Psoas muscle (tissue), 7 donors: ENCODE measurements at regions not wholly inside any gene's neighbourhood (a gene's known extent, or its start where the extent isn't known, plus 50 kb on each side); places are given as distances from the start of the nearest gene placed in this dataset.

ENCODE experiments used
- ATAC-seq, 4 donors: fragments of 200-7000 bp; cut with Tn5 transposase; one replicate each; pipeline ENCODE4 v1.9.1; 2020; ENCODE audit warnings: moderate library complexity in 3 of 4, mild to moderate bottlenecking in 2 of 4
- DNase-seq, 2 donors: peaks; one replicate each; pipeline ENCODE4 v3.0.0-alpha.2; 2020
- H3K27ac ChIP-seq: fragments of 200-600 bp; one replicate; pipeline ENCODE4 v1.8.0; 2022
- H3K27me3 ChIP-seq, 3 donors: fragments of 200-600 bp in 1 of 3; one replicate each; pipeline versions ENCODE4 v1.6.1 to v1.8.0; 2013 to 2022; ENCODE audit warnings: low read length in 2 of 3, mild to moderate bottlenecking in 2 of 3, moderate library complexity in 1 of 3; ENCODE audit not compliant: insufficient read depth in 3 of 3
- H3K36me3 ChIP-seq, 2 donors: fragments of 200-600 bp in 1 of 2; one replicate each; pipeline versions ENCODE4 v1.6.1 to v1.8.0; 2013 to 2022; ENCODE audit warnings: low read depth in 1 of 2, mild to moderate bottlenecking in 1 of 2, moderate library complexity in 1 of 2; ENCODE audit not compliant: insufficient read depth in 1 of 2
- H3K4me1 ChIP-seq: fragments of 200-600 bp; one replicate; pipeline ENCODE4 v1.8.0; 2022
- H3K4me3 ChIP-seq: fragments of 200-600 bp; one replicate; pipeline ENCODE4 v1.8.0; 2022; ENCODE audit warnings: mild to moderate bottlenecking
- H3K9me3 ChIP-seq: fragments of 200-600 bp; one replicate; pipeline ENCODE4 v1.8.0; 2022
- CTCF ChIP-seq: fragments of 200-600 bp; IDR thresholded peaks from one replicate; pipeline ENCODE4 v1.8.0; 2022; ENCODE audit warnings: antibody characterized with exemption
- WGBS, 3 donors: extraction: QIAGEN DNeasy Blood & Tissue Kit; methylation state at CpG; one replicate each; pipeline versions ENCODE4 v1.1.6 to v1.1.7; 2013; 5-methylcytosine and 5-hydroxymethylcytosine counted together
- intact Hi-C, 2 donors: fragments of 100-400 bp; cut with DNase I; formaldehyde crosslinking; loops; one replicate each; pipeline versions ENCODE4 v1.11.0 to v1.14.2; 2022
- donor health status: healthy with polysubstance abuse.
- donor health status: DM: no; HTN: no; CAD: no; lungs with moderate emphysema.
- donor health status: Bipolar disorder and iron deficiency.
- donor health status: healthy.
- donor health status: DM: yes; HTN: yes; CAD: no.
- donor health status: DM: no; HTN: no; CAD: no.
- donor health status: DM: yes; HTN: yes; CAD: no.

- 51 to 66% (median 65%) methylated on average over 2 of the region's 2 CpGs for WGBS, 3 donors
- ATAC-seq: peak in 1 of 4 donors; percentile 16
These were observed 210.1 kb upstream of the HDDC2 start for GRCh38 chr6:125511809-125512396.

GRCh38 chr6:125512621-125513020 lies 210.9 kb upstream of the HDDC2 start:
- TF ChIP-seq CTCF: peak; percentile 21
- DNase-seq (no peak), ATAC-seq (no peak)
- Histone ChIP-seq H3K9me3 (no peaks in the 10 kb centered on the region), H3K4me1 (peaks cover 8% of the 10 kb centered on the region), H3K27me3 (no peaks in the 10 kb centered on the region), H3K36me3 (no peaks in the 10 kb centered on the region), H3K27ac (no peak overlapping the region), H3K4me3 (no peak overlapping the region)
- intact Hi-C loops: loop anchor here in 1 of 2 donors (10.0 kb wide), 1 partner anchor 242 kb away; no protein-coding TSS in a partner anchor
- 72 to 83% (median 77%) methylated on average over 2 of the region's 2 CpGs for WGBS, 3 donors

More at GRCh38 chr6:125511809-125512396, 210.1 kb upstream of the HDDC2 start:
- intact Hi-C loops: loop anchor here in 1 of 2 donors (10.0 kb wide), 1 partner anchor 243 kb away; no protein-coding TSS in a partner anchor
- Histone ChIP-seq H3K4me3 (no peak overlapping the region), H3K27ac (no peak overlapping the region), H3K27me3 (no peaks in the 10 kb centered on the region), H3K4me1 (peaks cover 8% of the 10 kb centered on the region), H3K9me3 (no peaks in the 10 kb centered on the region), H3K36me3 (no peaks in the 10 kb centered on the region)
- DNase-seq: no peak
- TF ChIP-seq CTCF: no peak

- DNase-seq (no peak), ATAC-seq (no peak)
- intact Hi-C loops: loop anchor here in 1 of 2 donors (10.0 kb wide), 1 partner anchor 241 kb away; no protein-coding TSS in a partner anchor
- H3K9me3 ChIP-seq: no peaks in the 10 kb centered on the region
- no peaks in the 10 kb centered on the region for H3K36me3 ChIP-seq
- no peak overlapping the region for H3K4me3 ChIP-seq
- peaks cover 6% of the 10 kb centered on the region for H3K4me1 ChIP-seq
- no peaks in the 10 kb centered on the region for H3K27me3 ChIP-seq
- no peak for TF ChIP-seq CTCF
- no peak overlapping the region for H3K27ac ChIP-seq
These were observed 212.2 kb upstream of the HDDC2 start for GRCh38 chr6:125513978-125514377.

GRCh38 chr6:125516644-125517043 lies 214.9 kb upstream of the HDDC2 start:
- no peaks in the 10 kb centered on the region for H3K4me1 ChIP-seq
- H3K27ac ChIP-seq: no peak overlapping the region
- ATAC-seq (no peak), DNase-seq (no peak)
- no peaks in the 10 kb centered on the region for H3K36me3 ChIP-seq
- no peaks in the 10 kb centered on the region for H3K27me3 ChIP-seq
- H3K9me3 ChIP-seq: no peaks in the 10 kb centered on the region
- H3K4me3 ChIP-seq: no peak overlapping the region
- TF ChIP-seq CTCF: no peak
- intact Hi-C loops: loop anchor here in 1 of 2 donors (10.0 kb wide), 1 partner anchor 238 kb away; no protein-coding TSS in a partner anchor
- WGBS, 3 donors: 89 to 92% (median 90%) methylated on average over 3 of the region's 3 CpGs

- Histone ChIP-seq H3K27me3 (no peaks in the 10 kb centered on the region), H3K27ac (no peak overlapping the region), H3K4me3 (no peak overlapping the region), H3K36me3 (no peaks in the 10 kb centered on the region), H3K4me1 (no peaks in the 10 kb centered on the region), H3K9me3 (no peaks in the 10 kb centered on the region)
- no peak for TF ChIP-seq CTCF
- intact Hi-C loops: loop anchor here in 1 of 2 donors (10.0 kb wide), 1 partner anchor 235 kb away; no protein-coding TSS in a partner anchor
- no peak for ATAC-seq
- no peak for DNase-seq
These were observed 217.6 kb upstream of the HDDC2 start for GRCh38 chr6:125519367-125519766.
